ENCODE measurements at regions not wholly inside any gene's neighbourhood (a gene's known extent, or its start where the extent isn't known, plus 50 kb on each side); places are given as distances from the start of the nearest gene placed in this dataset.

GRCh38 chr9:134503301-134504105, 138.1 kb upstream of the COL5A1 start:
- H3K36me3 ChIP-seq (ENCODE audit: control insufficient read depth in 1 of 2, insufficient read depth in 2 of 2, low read depth in 1 of 2, low read length in 2 of 2) = no peaks in the 10 kb centered on the region
- peak overlapping the region; percentile 98 for H2AK5ac ChIP-seq (ENCODE audit: low read length, severe bottlenecking)
- H3K14ac ChIP-seq (ENCODE audit: low read length in 2 of 2) = peak overlapping the region in 1 of 2 experiments; percentile 63
- H3K79me1 ChIP-seq (replicated peaks; ENCODE audit: low read length, poor library complexity, severe bottlenecking) = no peaks in the 10 kb centered on the region
- no peak overlapping the region for H3K4me2 ChIP-seq (ENCODE audit: low read length, poor library complexity, severe bottlenecking)
- peak overlapping the region; percentile 84 to 98 for H3K4ac ChIP-seq (ENCODE audit: low read depth in 1 of 2, low read length in 2 of 2)
- peaks cover 20% of the 10 kb centered on the region for H3K4me1 ChIP-seq (ENCODE audit: control insufficient read depth, insufficient read depth, low read depth, low read length)
- peak overlapping the region; percentile 100 for H4K91ac ChIP-seq (ENCODE audit: low read length)
- peak overlapping the region; percentile 91 to 93 for H3K18ac ChIP-seq (ENCODE audit: low read depth in 1 of 2, low read length in 2 of 2)
- peak overlapping the region; percentile 99 for H4K8ac ChIP-seq (ENCODE audit: low read length)
- H3K23ac ChIP-seq (ENCODE audit: low read length in 2 of 2) = peak overlapping the region in 1 of 2 experiments; percentile 3
- peak overlapping the region; percentile 64 for H3K27ac ChIP-seq (ENCODE audit: low read length, poor library complexity, severe bottlenecking)
- no peak overlapping the region for H3K4me3 ChIP-seq (ENCODE audit: insufficient read depth in 1 of 2, low read depth in 1 of 2, low read length in 2 of 2)
- peak overlapping the region; percentile 91 for H3K9ac ChIP-seq (ENCODE audit: low read length)
- peak overlapping the region; percentile 97 for H2BK120ac ChIP-seq (ENCODE audit: low read depth, low read length)
- peaks cover 3% of the 10 kb centered on the region for H3K9me3 ChIP-seq (ENCODE audit: control insufficient read depth, low read length)
- H2AFZ ChIP-seq (ENCODE audit: low read depth, low read length) = no peak overlapping the region
- no peaks in the 10 kb centered on the region for H3K27me3 ChIP-seq (ENCODE audit: control insufficient read depth in 1 of 2, insufficient read depth in 1 of 2, low read length in 2 of 2)
- peak overlapping the region; percentile 73 for H2BK5ac ChIP-seq (ENCODE audit: low read depth, low read length, poor library complexity, severe bottlenecking)
- peak overlapping the region; percentile 96 for H2BK15ac ChIP-seq (ENCODE audit: low read depth, poor library complexity, severe bottlenecking)
- peak overlapping the region; percentile 86 to 96 for H2BK12ac ChIP-seq (ENCODE audit: low read length in 2 of 2)
- DNase-seq = no peak
- WGBS = 91% methylated on average over 9 of the region's 9 CpGs

DNA sequence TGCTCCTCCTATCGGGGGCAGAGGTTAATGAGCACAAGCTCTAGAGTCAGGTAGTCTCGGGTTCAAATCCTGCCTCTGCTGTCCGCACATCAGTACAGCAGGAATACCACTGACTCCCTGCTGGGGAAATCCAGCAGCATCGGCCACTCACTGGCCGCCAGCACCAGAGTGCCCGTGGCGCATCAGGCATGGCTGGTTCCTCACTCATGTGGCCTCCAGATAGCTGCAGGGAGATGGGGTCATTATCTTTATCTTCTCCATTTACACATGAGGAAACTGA, 137.6 kb upstream of the COL5A1 start:
- peak overlapping the region; percentile 99 for H4K8ac ChIP-seq (ENCODE audit: low read length)

DNA sequence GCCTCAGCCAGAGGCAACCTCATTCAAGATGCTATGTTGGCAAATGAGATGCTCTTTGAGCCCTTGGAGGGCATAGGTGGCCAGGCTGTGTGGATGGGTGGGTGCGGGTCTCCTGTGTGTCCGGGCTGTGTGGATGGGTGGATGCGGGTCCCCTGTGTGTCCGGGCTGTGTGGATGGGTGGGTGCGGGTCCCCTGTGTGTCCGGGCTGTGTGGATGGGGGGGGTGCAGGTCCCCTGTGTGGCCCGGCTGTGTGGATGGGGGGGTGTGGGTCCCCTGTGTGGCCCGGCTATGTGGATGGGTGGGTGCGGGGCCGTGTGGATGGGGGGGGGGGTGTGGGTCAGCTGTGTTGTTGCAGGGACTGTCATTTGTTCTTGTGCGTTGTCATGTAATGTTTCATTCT, 136.6 kb upstream of the COL5A1 start:
- peak overlapping the region; percentile 75 to 86 for H3K18ac ChIP-seq (ENCODE audit: low read depth in 1 of 2, low read length in 2 of 2)
- no peak overlapping the region for H3K4me2 ChIP-seq (ENCODE audit: low read length, poor library complexity, severe bottlenecking)
- no peak overlapping the region for H3K14ac ChIP-seq (ENCODE audit: low read length in 2 of 2)
- H3K9me3 ChIP-seq (ENCODE audit: control insufficient read depth, low read length) = peaks cover 3% of the 10 kb centered on the region
- no peaks in the 10 kb centered on the region for H3K79me1 ChIP-seq (replicated peaks; ENCODE audit: low read length, poor library complexity, severe bottlenecking)
- H2BK120ac ChIP-seq (ENCODE audit: low read depth, low read length) = no peak overlapping the region
- no peak overlapping the region for H3K23ac ChIP-seq (ENCODE audit: low read length in 2 of 2)
- H3K4me1 ChIP-seq (ENCODE audit: control insufficient read depth, insufficient read depth, low read depth, low read length) = peaks cover 20% of the 10 kb centered on the region
- no peak overlapping the region for H3K27ac ChIP-seq (ENCODE audit: low read length, poor library complexity, severe bottlenecking)
- peak overlapping the region; percentile 27 for H4K8ac ChIP-seq (ENCODE audit: low read length)
- H3K9ac ChIP-seq (ENCODE audit: low read length) = no peak overlapping the region
- 71% methylated on average over 7 of the region's 11 CpGs for WGBS
- H3K4me3 ChIP-seq (ENCODE audit: insufficient read depth in 1 of 2, low read depth in 1 of 2, low read length in 2 of 2) = no peak overlapping the region
- peak overlapping the region; percentile 96 for H4K91ac ChIP-seq (ENCODE audit: low read length)
- H2AFZ ChIP-seq (ENCODE audit: low read depth, low read length) = no peak overlapping the region
- no peaks in the 10 kb centered on the region for H3K36me3 ChIP-seq (ENCODE audit: control insufficient read depth in 1 of 2, insufficient read depth in 2 of 2, low read depth in 1 of 2, low read length in 2 of 2)
- H3K4ac ChIP-seq (ENCODE audit: low read depth in 1 of 2, low read length in 2 of 2) = peak overlapping the region in 1 of 2 experiments; percentile 31
- H2BK5ac ChIP-seq (ENCODE audit: low read depth, low read length, poor library complexity, severe bottlenecking) = no peak overlapping the region
- peak overlapping the region; percentile 57 for H2BK15ac ChIP-seq (ENCODE audit: low read depth, poor library complexity, severe bottlenecking)
- no peak overlapping the region for H2AK5ac ChIP-seq (ENCODE audit: low read length, severe bottlenecking)
- peak overlapping the region; percentile 69 to 84 for H2BK12ac ChIP-seq (ENCODE audit: low read length in 2 of 2)
- H3K27me3 ChIP-seq (ENCODE audit: control insufficient read depth in 1 of 2, insufficient read depth in 1 of 2, low read length in 2 of 2) = no peaks in the 10 kb centered on the region
- DNase-seq = no peak

More for the DNA sequence above, 137.6 kb upstream of the COL5A1 start:
- WGBS = 97% methylated on average over 7 of the region's 7 CpGs
- Histone ChIP-seq H2AFZ (ENCODE audit: low read depth, low read length) (no peak overlapping the region), H3K18ac (ENCODE audit: low read depth in 1 of 2, low read length in 2 of 2) (peak overlapping the region; percentile 91 to 93), H3K4me3 (ENCODE audit: insufficient read depth in 1 of 2, low read depth in 1 of 2, low read length in 2 of 2) (no peak overlapping the region), H3K79me1 (replicated peaks; ENCODE audit: low read length, poor library complexity, severe bottlenecking) (no peaks in the 10 kb centered on the region), H4K91ac (ENCODE audit: low read length) (peak overlapping the region; percentile 100), H3K36me3 (ENCODE audit: control insufficient read depth in 1 of 2, insufficient read depth in 2 of 2, low read depth in 1 of 2, low read length in 2 of 2) (no peaks in the 10 kb centered on the region), H3K4me2 (ENCODE audit: low read length, poor library complexity, severe bottlenecking) (no peak overlapping the region), H3K9ac (ENCODE audit: low read length) (no peak overlapping the region), H2BK15ac (ENCODE audit: low read depth, poor library complexity, severe bottlenecking) (peak overlapping the region; percentile 95), H3K14ac (ENCODE audit: low read length in 2 of 2) (no peak overlapping the region), H3K27ac (ENCODE audit: low read length, poor library complexity, severe bottlenecking) (no peak overlapping the region), H3K4ac (ENCODE audit: low read depth in 1 of 2, low read length in 2 of 2) (peak overlapping the region; percentile 84 to 98), H3K9me3 (ENCODE audit: control insufficient read depth, low read length) (peaks cover 3% of the 10 kb centered on the region), H3K4me1 (ENCODE audit: control insufficient read depth, insufficient read depth, low read depth, low read length) (peaks cover 20% of the 10 kb centered on the region), H2BK120ac (ENCODE audit: low read depth, low read length) (peak overlapping the region; percentile 97), H2AK5ac (ENCODE audit: low read length, severe bottlenecking) (peak overlapping the region; percentile 98), H2BK5ac (ENCODE audit: low read depth, low read length, poor library complexity, severe bottlenecking) (no peak overlapping the region), H3K27me3 (ENCODE audit: control insufficient read depth in 1 of 2, insufficient read depth in 1 of 2, low read length in 2 of 2) (no peaks in the 10 kb centered on the region), H3K23ac (ENCODE audit: low read length in 2 of 2) (no peak overlapping the region), H2BK12ac (ENCODE audit: low read length in 2 of 2) (peak overlapping the region; percentile 86 to 96)
- no peak for DNase-seq

GRCh38 chr9:134509281-134509680, 132.3 kb upstream of the COL5A1 start:
- Histone ChIP-seq H3K4ac (ENCODE audit: low read depth in 1 of 2, low read length in 2 of 2) (no peak overlapping the region), H2AK5ac (ENCODE audit: low read length, severe bottlenecking) (no peak overlapping the region), H3K18ac (ENCODE audit: low read depth in 1 of 2, low read length in 2 of 2) (no peak overlapping the region), H3K4me2 (ENCODE audit: low read length, poor library complexity, severe bottlenecking) (no peak overlapping the region), H3K4me1 (ENCODE audit: control insufficient read depth, insufficient read depth, low read depth, low read length) (no peaks in the 10 kb centered on the region), H4K8ac (ENCODE audit: low read length) (no peak overlapping the region), H3K79me1 (replicated peaks; ENCODE audit: low read length, poor library complexity, severe bottlenecking) (no peaks in the 10 kb centered on the region), H3K9ac (ENCODE audit: low read length) (no peak overlapping the region), H2BK12ac (ENCODE audit: low read length in 2 of 2) (no peak overlapping the region), H4K91ac (ENCODE audit: low read length) (no peak overlapping the region), H2BK15ac (ENCODE audit: low read depth, poor library complexity, severe bottlenecking) (no peak overlapping the region), H3K23ac (ENCODE audit: low read length in 2 of 2) (no peak overlapping the region), H3K4me3 (ENCODE audit: insufficient read depth in 1 of 2, low read depth in 1 of 2, low read length in 2 of 2) (no peak overlapping the region), H2BK5ac (ENCODE audit: low read depth, low read length, poor library complexity, severe bottlenecking) (no peak overlapping the region), H3K36me3 (ENCODE audit: control insufficient read depth in 1 of 2, insufficient read depth in 2 of 2, low read depth in 1 of 2, low read length in 2 of 2) (no peaks in the 10 kb centered on the region), H2BK120ac (ENCODE audit: low read depth, low read length) (no peak overlapping the region), H3K27ac (ENCODE audit: low read length, poor library complexity, severe bottlenecking) (no peak overlapping the region), H3K14ac (ENCODE audit: low read length in 2 of 2) (no peak overlapping the region), H2AFZ (ENCODE audit: low read depth, low read length) (no peak overlapping the region), H3K27me3 (ENCODE audit: control insufficient read depth in 1 of 2, insufficient read depth in 1 of 2, low read length in 2 of 2) (no peaks in the 10 kb centered on the region), H3K9me3 (ENCODE audit: control insufficient read depth, low read length) (peaks cover 2% of the 10 kb centered on the region)
- no peak for DNase-seq
- no CpG with 5 or more reads among the region's 3 CpGs for WGBS
